Coronary artery (tissue), 2 donors: ENCODE measurements at regions not wholly inside any gene's neighbourhood (a gene's known extent, or its start where the extent isn't known, plus 50 kb on each side); places are given as distances from the start of the nearest gene placed in this dataset.

Experiments used
- DNase-seq: peaks from one replicate; pipeline ENCODE4 v3.0.0-alpha.2; 2017; ENCODE audit warnings: low spot score
- H3K27ac ChIP-seq, 2 donors: fragments of 200-600 bp; sonication (generic); one replicate each; pipeline ENCODE4 v1.5.1; 2016 to 2019
- H3K4me3 ChIP-seq: fragments of 200-600 bp; sonication (generic); 2 replicates; pipeline ENCODE4 v1.5.1; 2016; ENCODE audit warnings: mild to moderate bottlenecking, moderate library complexity
- TF ChIP-seq, protein P1 (sequence below): fragments of 200-600 bp; sonication (generic); IDR thresholded peaks from one replicate; pipeline ENCODE4 v1.5.1; 2019; ENCODE audit warnings: antibody characterized with exemption

DNA sequence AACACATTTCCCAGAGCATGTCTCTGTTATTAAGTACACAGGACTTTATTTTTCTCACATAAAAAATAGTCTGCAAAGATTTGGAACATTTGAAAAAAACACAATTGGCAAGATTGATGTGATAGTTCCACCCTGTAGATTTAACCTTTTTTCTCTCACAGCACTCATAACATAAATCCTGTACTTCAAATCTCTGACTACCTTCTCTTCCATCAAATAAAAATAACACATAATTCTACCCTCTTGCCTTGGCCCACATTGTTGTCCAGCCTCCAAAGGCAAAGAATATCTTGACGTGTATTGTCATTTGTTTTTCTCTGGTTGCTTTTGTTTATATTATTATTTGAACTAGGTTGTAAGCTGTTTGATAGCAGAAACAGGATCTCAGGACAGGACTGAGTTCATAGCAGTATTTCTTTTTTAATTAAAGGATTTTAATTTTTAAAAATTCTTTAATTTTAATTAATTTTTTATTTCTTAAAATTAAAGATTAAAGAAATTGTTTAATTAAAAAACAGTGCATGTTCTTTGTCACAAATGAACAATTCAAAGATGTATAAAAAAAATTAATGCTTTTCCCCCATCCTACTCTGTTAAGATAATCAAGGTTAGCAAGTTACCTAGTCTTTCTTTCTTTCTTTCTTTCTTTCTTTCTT, 69.1 kb upstream of the PCSK1 start:
- Histone ChIP-seq H3K27ac (no peak overlapping the region), H3K4me3 (no peak overlapping the region)
- TF ChIP-seq, protein P1, sequence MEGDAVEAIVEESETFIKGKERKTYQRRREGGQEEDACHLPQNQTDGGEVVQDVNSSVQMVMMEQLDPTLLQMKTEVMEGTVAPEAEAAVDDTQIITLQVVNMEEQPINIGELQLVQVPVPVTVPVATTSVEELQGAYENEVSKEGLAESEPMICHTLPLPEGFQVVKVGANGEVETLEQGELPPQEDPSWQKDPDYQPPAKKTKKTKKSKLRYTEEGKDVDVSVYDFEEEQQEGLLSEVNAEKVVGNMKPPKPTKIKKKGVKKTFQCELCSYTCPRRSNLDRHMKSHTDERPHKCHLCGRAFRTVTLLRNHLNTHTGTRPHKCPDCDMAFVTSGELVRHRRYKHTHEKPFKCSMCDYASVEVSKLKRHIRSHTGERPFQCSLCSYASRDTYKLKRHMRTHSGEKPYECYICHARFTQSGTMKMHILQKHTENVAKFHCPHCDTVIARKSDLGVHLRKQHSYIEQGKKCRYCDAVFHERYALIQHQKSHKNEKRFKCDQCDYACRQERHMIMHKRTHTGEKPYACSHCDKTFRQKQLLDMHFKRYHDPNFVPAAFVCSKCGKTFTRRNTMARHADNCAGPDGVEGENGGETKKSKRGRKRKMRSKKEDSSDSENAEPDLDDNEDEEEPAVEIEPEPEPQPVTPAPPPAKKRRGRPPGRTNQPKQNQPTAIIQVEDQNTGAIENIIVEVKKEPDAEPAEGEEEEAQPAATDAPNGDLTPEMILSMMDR = no peak
- DNase-seq = no peak

DNA sequence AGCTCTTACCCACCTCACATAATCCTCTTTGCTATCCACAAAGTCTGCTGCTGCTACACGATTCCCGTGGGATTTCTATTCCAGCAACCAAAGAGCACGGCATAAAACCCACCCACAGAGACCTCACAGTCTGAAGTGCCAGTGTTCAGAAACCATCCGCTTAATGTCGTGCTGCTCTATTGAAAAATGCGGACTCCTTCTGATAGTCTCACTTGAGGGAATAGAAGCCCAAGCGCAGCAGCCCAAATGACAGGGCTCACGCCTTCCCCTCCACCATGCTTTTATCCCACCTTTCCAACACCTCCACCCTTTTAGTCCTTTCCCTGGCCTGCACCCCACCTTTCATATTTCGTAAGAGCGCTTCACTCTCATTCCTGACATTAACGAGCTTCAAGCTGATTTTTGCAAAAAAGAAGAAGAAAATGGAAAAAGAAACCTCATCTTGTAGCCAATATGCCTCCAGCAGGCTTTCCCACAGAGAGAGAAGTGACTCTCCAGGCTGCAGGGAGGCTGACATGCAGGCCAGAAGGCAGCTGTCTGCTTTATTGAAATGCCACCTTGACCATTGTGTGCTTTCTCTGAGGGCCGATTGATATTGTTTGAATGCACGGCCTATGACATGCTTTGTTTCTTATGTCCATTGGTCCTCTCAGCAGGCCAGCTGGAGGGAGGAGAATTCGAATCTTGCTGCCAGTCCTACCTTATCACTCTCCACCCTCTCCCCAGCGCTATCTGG, 70.6 kb upstream of the PCSK1 start:
- H3K4me3 ChIP-seq = no peak overlapping the region
- TF ChIP-seq, protein P1 = no peak
- DNase-seq = no peak
- H3K27ac ChIP-seq = no peak overlapping the region

- Histone ChIP-seq H3K4me3 (no peak overlapping the region), H3K27ac (no peak overlapping the region)
- DNase-seq = no peak
- TF ChIP-seq, protein P1 = no peak
Measured at GRCh38 chr5:96506376-96506775, 73.3 kb upstream of the PCSK1 start.

GRCh38 chr5:96506866-96507527, 73.9 kb upstream of the PCSK1 start:
- Histone ChIP-seq H3K27ac (no peak overlapping the region), H3K4me3 (no peak overlapping the region)
- TF ChIP-seq, protein P1 = no peak
- DNase-seq = no peak

DNA sequence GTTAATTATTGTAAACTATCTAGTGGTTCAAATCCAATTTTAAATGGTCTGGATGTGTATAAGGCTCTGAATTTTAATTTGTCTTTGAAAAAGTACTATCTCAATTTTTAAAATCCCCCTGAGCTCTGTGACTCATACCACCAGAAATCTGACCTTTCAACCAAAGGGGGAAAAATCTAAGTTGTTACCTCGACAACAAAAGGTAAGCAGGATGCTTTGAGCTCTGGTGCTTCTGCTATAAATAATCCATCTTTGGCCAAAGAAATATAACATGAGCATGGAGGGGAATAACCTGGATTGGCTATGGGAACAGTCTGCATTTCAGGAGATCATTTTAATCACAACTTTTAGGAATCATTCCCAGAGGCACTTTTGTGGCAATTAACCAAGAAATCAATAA, 76.3 kb upstream of the PCSK1 start:
- TF ChIP-seq, protein P1 = no peak
- Histone ChIP-seq H3K4me3 (no peak overlapping the region), H3K27ac (no peak overlapping the region)
- no peak for DNase-seq

GRCh38 chr5:96509721-96510350, 76.8 kb upstream of the PCSK1 start:
- TF ChIP-seq, protein P1 = no peak
- no peak overlapping the region for H3K27ac ChIP-seq
- DNase-seq = no peak
- H3K4me3 ChIP-seq = no peak overlapping the region
